BE2C (cell line): ENCODE measurements at regions not wholly inside any gene's neighbourhood (a gene's known extent, or its start where the extent isn't known, plus 50 kb on each side); places are given as distances from the start of the nearest gene placed in this dataset.

Experiments
- DNase-seq: peaks from one replicate; pipeline ENCODE4 v3.0.0-alpha.2; 2020
- H3K27me3 ChIP-seq: fragments of 250-450 bp; sonication (Bioruptor Pico); 2 replicates; pipeline ENCODE4 v1.5.1; 2020; ENCODE audit warnings: mild to moderate bottlenecking
- H3K36me3 ChIP-seq: fragments of 250-450 bp; sonication (Bioruptor Pico); 2 replicates; pipeline ENCODE4 v1.5.1; 2020; ENCODE audit warnings: mild to moderate bottlenecking
- H3K4me1 ChIP-seq: fragments of 250-450 bp; sonication (Bioruptor Pico); 2 replicates; pipeline ENCODE4 v1.5.1; 2020
- H3K4me3 ChIP-seq: 2 replicates; pipeline ENCODE4 v1.5.1; 2011; ENCODE audit warnings: low read depth, low read length
- H3K9me3 ChIP-seq: fragments of 250-450 bp; sonication (Bioruptor Pico); 2 replicates; pipeline ENCODE4 v1.5.1; 2020
- CTCF ChIP-seq: IDR thresholded peaks from 2 replicates; pipeline ENCODE4 v1.5.1; 2012; ENCODE audit warnings: mild to moderate bottlenecking, low read depth, low read length

DNA sequence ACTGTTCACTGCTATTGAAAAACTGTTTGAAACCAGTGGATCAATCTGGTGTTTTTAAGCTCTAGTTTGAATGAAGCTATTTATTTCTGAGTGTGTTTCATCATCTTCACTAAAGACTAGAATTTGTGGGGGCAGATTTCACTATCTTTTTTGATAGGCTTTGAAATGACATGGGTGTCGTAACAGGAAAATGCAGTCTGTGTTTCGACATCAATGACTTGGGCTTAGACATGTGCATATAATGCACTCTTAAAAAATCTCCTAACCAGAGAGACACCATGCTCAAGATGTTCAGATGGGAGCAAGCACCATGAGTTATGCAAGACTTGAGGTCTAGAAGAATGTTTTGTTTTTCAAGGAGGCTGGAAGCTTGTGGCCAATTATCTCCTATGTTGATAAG is 221.6 kb downstream of the GPD2 start:
- no peak for TF ChIP-seq CTCF
- H3K27me3 ChIP-seq: no peaks in the 10 kb centered on the region
- H3K4me3 ChIP-seq: no peak overlapping the region
- no peaks in the 10 kb centered on the region for H3K9me3 ChIP-seq
- no peaks in the 10 kb centered on the region for H3K36me3 ChIP-seq
- H3K4me1 ChIP-seq: no peaks in the 10 kb centered on the region
- DNase-seq: no peak

- Histone ChIP-seq H3K4me3 (no peak overlapping the region), H3K4me1 (no peaks in the 10 kb centered on the region), H3K27me3 (no peaks in the 10 kb centered on the region), H3K36me3 (no peaks in the 10 kb centered on the region), H3K9me3 (no peaks in the 10 kb centered on the region)
- DNase-seq: no peak
- no peak for TF ChIP-seq CTCF
Observed at GRCh38 chr2:156659694-156660093, 223.5 kb downstream of the GPD2 start.

DNA sequence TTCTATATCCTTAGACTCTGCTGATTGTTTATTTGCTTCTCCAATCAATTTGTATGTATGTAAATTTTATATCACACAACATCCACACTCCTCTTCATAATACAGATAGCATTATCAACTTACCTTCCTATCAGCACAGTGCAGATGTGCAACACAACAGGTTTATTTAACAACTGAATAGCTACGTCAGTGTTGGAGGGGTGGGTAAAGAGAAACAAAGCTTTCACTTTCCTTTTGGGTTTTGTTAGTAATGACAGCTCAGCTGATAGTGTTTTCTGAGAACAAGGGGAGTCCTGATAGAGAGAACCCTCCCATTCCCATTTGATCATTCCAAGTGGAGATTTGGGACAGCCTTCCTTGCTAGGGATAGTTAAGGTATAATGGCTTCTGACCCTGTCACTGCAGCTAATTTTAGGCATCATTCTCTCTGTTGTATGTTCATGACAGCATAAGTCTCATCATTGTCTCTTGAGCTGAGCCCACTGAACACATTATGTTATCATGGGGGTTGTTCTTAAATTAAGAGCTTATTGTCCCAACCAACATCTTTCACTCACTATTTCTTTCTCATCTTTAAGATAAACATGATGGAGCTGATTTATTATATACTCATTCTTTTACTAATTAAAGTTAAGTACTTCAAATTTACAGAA is 227.7 kb downstream of the GPD2 start:
- Histone ChIP-seq H3K36me3 (no peaks in the 10 kb centered on the region), H3K4me3 (no peak overlapping the region), H3K27me3 (no peaks in the 10 kb centered on the region), H3K4me1 (no peaks in the 10 kb centered on the region), H3K9me3 (no peaks in the 10 kb centered on the region)
- TF ChIP-seq CTCF: no peak
- no peak for DNase-seq

- no peaks in the 10 kb centered on the region for H3K27me3 ChIP-seq
- H3K4me1 ChIP-seq: no peaks in the 10 kb centered on the region
- H3K4me3 ChIP-seq: no peak overlapping the region
- no peaks in the 10 kb centered on the region for H3K36me3 ChIP-seq
- no peak for TF ChIP-seq CTCF
- DNase-seq: no peak
- no peaks in the 10 kb centered on the region for H3K9me3 ChIP-seq
Observed at GRCh38 chr2:156666130-156666785, 230.1 kb downstream of the GPD2 start.

GRCh38 chr2:156670104-156670503 is 233.9 kb downstream of the GPD2 start:
- Histone ChIP-seq H3K27me3 (no peaks in the 10 kb centered on the region), H3K4me1 (no peaks in the 10 kb centered on the region), H3K9me3 (no peaks in the 10 kb centered on the region), H3K4me3 (no peak overlapping the region), H3K36me3 (no peaks in the 10 kb centered on the region)
- TF ChIP-seq CTCF: no peak
- no peak for DNase-seq

GRCh38 chr2:156671706-156672361 is 235.7 kb downstream of the GPD2 start:
- Histone ChIP-seq H3K4me1 (no peaks in the 10 kb centered on the region), H3K9me3 (no peaks in the 10 kb centered on the region), H3K36me3 (no peaks in the 10 kb centered on the region), H3K4me3 (no peak overlapping the region), H3K27me3 (no peaks in the 10 kb centered on the region)
- TF ChIP-seq CTCF: no peak
- DNase-seq: no peak
